T-helper 17 cell (primary cell): ENCODE measurements at regions not wholly inside any gene's neighbourhood (a gene's known extent, or its start where the extent isn't known, plus 50 kb on each side); places are given as distances from the start of the nearest gene placed in this dataset.
"Not testable (repeated sequence)": the region's sequence is repeated elsewhere in the genome, so short reads cannot be mapped to it uniquely, and the experiment has no call there.

Experiments used
- ATAC-seq: fragments of 150-1000 bp; cut with Tn5 transposase; 2 replicates; pipeline ENCODE4 v1.10.0; 2021; ENCODE audit warnings: mild to moderate bottlenecking, moderate library complexity
- DNase-seq, 3 donors: peaks; one replicate each; pipeline versions ENCODE4 v3.0.0 to v3.0.0-alpha.2; 2020 to 2021
- H3K9me3 ChIP-seq: one replicate; pipeline ENCODE4 v1.7.0; 2013; ENCODE audit warnings: low read length, mild to moderate bottlenecking; ENCODE audit not compliant: control insufficient read depth, poor library complexity, severe bottlenecking
- H3K27ac Mint-ChIP-seq: one replicate; pipeline ENCODE4 v1.8.0; 2022; ENCODE audit warnings: mild to moderate bottlenecking, moderate library complexity, mixed read lengths
- H3K27me3 Mint-ChIP-seq: one replicate; pipeline ENCODE4 v1.8.0; 2022; ENCODE audit warnings: mixed read lengths
- H3K36me3 Mint-ChIP-seq: one replicate; pipeline ENCODE4 v1.8.0; 2022; ENCODE audit warnings: low read depth, mixed read lengths
- H3K4me1 Mint-ChIP-seq: one replicate; pipeline ENCODE4 v1.8.0; 2022; ENCODE audit warnings: mild to moderate bottlenecking, mixed read lengths
- H3K4me3 Mint-ChIP-seq: one replicate; pipeline ENCODE4 v1.8.0; 2022; ENCODE audit warnings: mild to moderate bottlenecking, moderate library complexity, mixed read lengths

GRCh38 chr4:15206526-15206925 lies 204.2 kb downstream of the CPEB2 start:
- H3K27ac Mint-ChIP-seq, ATAC-seq, H3K36me3 Mint-ChIP-seq: not testable (repeated sequence)

GRCh38 chr4:15213302-15213970 lies 211.2 kb downstream of the CPEB2 start:
- Mint-ChIP-seq H3K27me3 (peaks cover 22% of the 10 kb centered on the region), H3K4me1 (no peaks in the 10 kb centered on the region), H3K36me3 (no peaks in the 10 kb centered on the region), H3K27ac (no peak overlapping the region), H3K4me3 (no peak overlapping the region)
- DNase-seq (no peak), ATAC-seq (no peak)
- H3K9me3 ChIP-seq = no peaks in the 10 kb centered on the region

More at GRCh38 chr4:15206526-15206925, 204.2 kb downstream of the CPEB2 start:
- H3K27me3 Mint-ChIP-seq, DNase-seq, H3K4me3 Mint-ChIP-seq, H3K9me3 ChIP-seq, H3K4me1 Mint-ChIP-seq: not testable (repeated sequence)

GRCh38 chr4:15215109-15215508 lies 212.7 kb upstream of the C1QTNF7 start:
- no peak overlapping the region for H3K4me3 Mint-ChIP-seq
- ATAC-seq = no peak
- no peaks in the 10 kb centered on the region for H3K4me1 Mint-ChIP-seq
- peaks cover 23% of the 10 kb centered on the region for H3K27me3 Mint-ChIP-seq
- no peak for DNase-seq
- H3K36me3 Mint-ChIP-seq = no peaks in the 10 kb centered on the region
- no peaks in the 10 kb centered on the region for H3K9me3 ChIP-seq
- no peak overlapping the region for H3K27ac Mint-ChIP-seq

GRCh38 chr4:15226203-15226602 lies 201.6 kb upstream of the C1QTNF7 start:
- Mint-ChIP-seq H3K36me3 (no peaks in the 10 kb centered on the region), H3K27me3 (no peaks in the 10 kb centered on the region), H3K4me3 (no peak overlapping the region), H3K4me1 (no peaks in the 10 kb centered on the region), H3K27ac (no peak overlapping the region)
- H3K9me3 ChIP-seq = no peaks in the 10 kb centered on the region
- DNase-seq = no peak
- no peak for ATAC-seq

GRCh38 chr4:15231265-15232091 lies 196.4 kb upstream of the C1QTNF7 start:
- peak; percentile 37 to 60 (median 41) for DNase-seq
- H3K27me3 Mint-ChIP-seq = no peaks in the 10 kb centered on the region
- H3K4me3 Mint-ChIP-seq = no peak overlapping the region
- no peaks in the 10 kb centered on the region for H3K9me3 ChIP-seq
- no peak overlapping the region for H3K27ac Mint-ChIP-seq
- no peaks in the 10 kb centered on the region for H3K36me3 Mint-ChIP-seq
- H3K4me1 Mint-ChIP-seq = peaks cover 22% of the 10 kb centered on the region
- peak; percentile 92 for ATAC-seq

GRCh38 chr4:15232366-15233263 lies 195.2 kb upstream of the C1QTNF7 start:
- H3K27me3 Mint-ChIP-seq = peaks cover 5% of the 10 kb centered on the region
- H3K27ac Mint-ChIP-seq = peak overlapping the region; percentile 85
- H3K9me3 ChIP-seq = no peaks in the 10 kb centered on the region
- peak overlapping the region; percentile 78 for H3K4me3 Mint-ChIP-seq
- H3K4me1 Mint-ChIP-seq = peaks cover 22% of the 10 kb centered on the region
- DNase-seq = no peak
- ATAC-seq = no peak
- H3K36me3 Mint-ChIP-seq = no peaks in the 10 kb centered on the region

GRCh38 chr4:15233264-15233597 lies 194.6 kb upstream of the C1QTNF7 start:
- H3K4me3 Mint-ChIP-seq = peak overlapping the region; percentile 78
- H3K9me3 ChIP-seq = no peaks in the 10 kb centered on the region
- DNase-seq = no peak
- H3K27me3 Mint-ChIP-seq = peaks cover 5% of the 10 kb centered on the region
- peaks cover 22% of the 10 kb centered on the region for H3K4me1 Mint-ChIP-seq
- no peaks in the 10 kb centered on the region for H3K36me3 Mint-ChIP-seq
- peak; percentile 9 for ATAC-seq
- H3K27ac Mint-ChIP-seq = peak overlapping the region; percentile 85

GRCh38 chr4:15233626-15234025 lies 194.2 kb upstream of the C1QTNF7 start:
- H3K27me3 Mint-ChIP-seq = peaks cover 7% of the 10 kb centered on the region
- H3K27ac Mint-ChIP-seq = peak overlapping the region; percentile 85
- H3K4me3 Mint-ChIP-seq = peak overlapping the region; percentile 78
- H3K36me3 Mint-ChIP-seq = no peaks in the 10 kb centered on the region
- no peak for DNase-seq
- H3K4me1 Mint-ChIP-seq = peaks cover 24% of the 10 kb centered on the region
- peak; percentile 48 for ATAC-seq
- H3K9me3 ChIP-seq = no peaks in the 10 kb centered on the region

- H3K27me3 Mint-ChIP-seq = peaks cover 13% of the 10 kb centered on the region
- DNase-seq (no peak), ATAC-seq (no peak)
- H3K4me1 Mint-ChIP-seq = peaks cover 28% of the 10 kb centered on the region
- H3K4me3 Mint-ChIP-seq = peak overlapping the region; percentile 78
- H3K27ac Mint-ChIP-seq = peak overlapping the region; percentile 85
- no peaks in the 10 kb centered on the region for H3K9me3 ChIP-seq
- H3K36me3 Mint-ChIP-seq = no peaks in the 10 kb centered on the region
Measured at GRCh38 chr4:15234116-15234855, 193.5 kb upstream of the C1QTNF7 start.

GRCh38 chr4:15234856-15235126 lies 193.0 kb upstream of the C1QTNF7 start:
- Mint-ChIP-seq H3K27me3 (peaks cover 13% of the 10 kb centered on the region), H3K4me3 (no peak overlapping the region), H3K36me3 (no peaks in the 10 kb centered on the region), H3K4me1 (peaks cover 28% of the 10 kb centered on the region), H3K27ac (peak overlapping the region; percentile 85)
- ATAC-seq = no peak
- no peak for DNase-seq
- no peaks in the 10 kb centered on the region for H3K9me3 ChIP-seq

GRCh38 chr4:15235135-15235534 lies 192.7 kb upstream of the C1QTNF7 start:
- Mint-ChIP-seq H3K27ac (no peak overlapping the region), H3K4me1 (peaks cover 28% of the 10 kb centered on the region), H3K4me3 (no peak overlapping the region), H3K36me3 (no peaks in the 10 kb centered on the region), H3K27me3 (peaks cover 13% of the 10 kb centered on the region)
- DNase-seq = no peak
- no peak for ATAC-seq
- H3K9me3 ChIP-seq = no peaks in the 10 kb centered on the region

- Mint-ChIP-seq H3K27me3 (peaks cover 21% of the 10 kb centered on the region), H3K4me1 (peaks cover 25% of the 10 kb centered on the region), H3K27ac (no peak overlapping the region), H3K4me3 (no peak overlapping the region), H3K36me3 (no peaks in the 10 kb centered on the region)
- DNase-seq = no peak
- ATAC-seq = no peak
- H3K9me3 ChIP-seq = no peaks in the 10 kb centered on the region
Measured at GRCh38 chr4:15237648-15238230, 190.1 kb upstream of the C1QTNF7 start.
